Suppressor macrophage treated with lipopolysaccharide for 1 hour (primary cell): ENCODE measurements at regions not wholly inside any gene's neighbourhood (a gene's known extent, or its start where the extent isn't known, plus 50 kb on each side); places are given as distances from the start of the nearest gene placed in this dataset.
"Not testable (repeated sequence)": the region's sequence is repeated elsewhere in the genome, so short reads cannot be mapped to it uniquely, and the experiment has no call there.

ENCODE experiments used
- DNase-seq, 3 donors: peaks; one replicate each; pipeline ENCODE4 v3.0.0-alpha.2; 2020 to 2022

GRCh38 chr1:91207691-91208090 is 185.9 kb upstream of the ZNF644 start:
- DNase-seq, result not testable (repeated sequence)

GRCh38 chr1:91204150-91204549 is 182.3 kb upstream of the ZNF644 start:
- not testable (repeated sequence) for DNase-seq

- no peak for DNase-seq
Measured at GRCh38 chr1:91201694-91202093, 179.9 kb upstream of the ZNF644 start.

- DNase-seq, result peak in 1 of 3 donors; percentile 32
Measured at GRCh38 chr1:91201176-91201575, 179.3 kb upstream of the ZNF644 start.

GRCh38 chr1:91200675-91201074 is 178.8 kb upstream of the ZNF644 start:
- no peak for DNase-seq

GRCh38 chr1:91199988-91200387 is 178.2 kb upstream of the ZNF644 start:
- no peak for DNase-seq

- DNase-seq, result no peak
Measured at GRCh38 chr1:91190996-91191395, 169.2 kb upstream of the ZNF644 start.

- DNase-seq, result no peak
Measured at GRCh38 chr1:91189096-91189495, 167.3 kb upstream of the ZNF644 start.

GRCh38 chr1:91182807-91183206 is 161.0 kb upstream of the ZNF644 start:
- DNase-seq, result not testable (repeated sequence)

- no peak for DNase-seq
Measured at GRCh38 chr1:91176250-91176649, 154.4 kb upstream of the ZNF644 start.

- DNase-seq, result peak in 1 of 3 donors; percentile 3
Measured at GRCh38 chr1:91174734-91175133, 152.9 kb upstream of the ZNF644 start.

- peak in 1 of 3 donors; percentile 1 for DNase-seq
Measured at GRCh38 chr1:91173346-91173890, 151.6 kb upstream of the ZNF644 start.

- DNase-seq, result peak in 1 of 3 donors; percentile 5
Measured at GRCh38 chr1:91172541-91172940, 150.7 kb upstream of the ZNF644 start.

- DNase-seq, result peak in 1 of 3 donors; percentile 8
Measured at GRCh38 chr1:91171898-91172297, 150.1 kb upstream of the ZNF644 start.

- peak in 1 of 3 donors; percentile 1 for DNase-seq
Measured at GRCh38 chr1:91170571-91170970, 148.7 kb upstream of the ZNF644 start.

- DNase-seq, result peak; percentile 73 to 77 (median 75)
Measured at GRCh38 chr1:91166106-91166712, 144.4 kb upstream of the ZNF644 start.

GRCh38 chr1:91165033-91165654 is 143.3 kb upstream of the ZNF644 start:
- DNase-seq, result peak; percentile 77 to 88 (median 85)

- no peak for DNase-seq
Measured at GRCh38 chr1:91162613-91163012, 140.8 kb upstream of the ZNF644 start.

- DNase-seq, result no peak
Measured at GRCh38 chr1:91161749-91162148, 139.9 kb upstream of the ZNF644 start.

- no peak for DNase-seq
Measured at GRCh38 chr1:91161166-91161565, 139.3 kb upstream of the ZNF644 start.

- no peak for DNase-seq
Measured at GRCh38 chr1:91160363-91161075, 138.7 kb upstream of the ZNF644 start.

- peak; percentile 29 to 37 (median 29) for DNase-seq
Measured at GRCh38 chr1:91153341-91153740, 131.5 kb upstream of the ZNF644 start.

- no peak for DNase-seq
Measured at GRCh38 chr1:91152331-91152730, 130.5 kb upstream of the ZNF644 start.

GRCh38 chr1:91151702-91152101 is 129.9 kb upstream of the ZNF644 start:
- no peak for DNase-seq
